HG02678 (cell line): ENCODE measurements at regions not wholly inside any gene's neighbourhood (a gene's known extent, or its start where the extent isn't known, plus 50 kb on each side); places are given as distances from the start of the nearest gene placed in this dataset.
"Not testable (repeated sequence)": the region's sequence is repeated elsewhere in the genome, so short reads cannot be mapped to it uniquely, and the experiment has no call there.

Source experiments
- ATAC-seq: cut with Tn5 transposase; IDR thresholded peaks from one replicate; pipeline ENCODE4 v1.9.1; 2021; ENCODE audit warnings: mild to moderate bottlenecking, moderate library complexity; ENCODE audit not compliant: unreplicated experiment

GRCh38 chr2:6103949-6104348 is 411.8 kb downstream of the SOX11 start:
- ATAC-seq, result no peak

- no peak for ATAC-seq
These were observed 415.1 kb downstream of the SOX11 start for GRCh38 chr2:6107290-6107689.

GRCh38 chr2:6109831-6110230 is 417.6 kb downstream of the SOX11 start:
- no peak for ATAC-seq

- ATAC-seq, result no peak
These were observed 419.6 kb downstream of the SOX11 start for GRCh38 chr2:6111781-6112261.

- no peak for ATAC-seq
These were observed 421.6 kb downstream of the SOX11 start for GRCh38 chr2:6113786-6114185.

GRCh38 chr2:6127718-6128117 is 435.5 kb downstream of the SOX11 start:
- ATAC-seq, result no peak

- ATAC-seq, result no peak
These were observed 447.0 kb downstream of the SOX11 start for GRCh38 chr2:6139142-6139541.

GRCh38 chr2:6139916-6140315 is 447.7 kb downstream of the SOX11 start:
- ATAC-seq, result no peak

- no peak for ATAC-seq
These were observed 448.3 kb downstream of the SOX11 start for GRCh38 chr2:6140509-6140908.

GRCh38 chr2:6143812-6144211 is 451.6 kb downstream of the SOX11 start:
- no peak for ATAC-seq

- not testable (repeated sequence) for ATAC-seq
These were observed 455.0 kb downstream of the SOX11 start for GRCh38 chr2:6147215-6147614.

- no peak for ATAC-seq
These were observed 456.7 kb downstream of the SOX11 start for GRCh38 chr2:6148882-6149281.

- no peak for ATAC-seq
These were observed 467.4 kb downstream of the SOX11 start for GRCh38 chr2:6159606-6160005.

- ATAC-seq, result no peak
These were observed 471.7 kb downstream of the SOX11 start for GRCh38 chr2:6163932-6164331.

- ATAC-seq, result no peak
These were observed 473.0 kb downstream of the SOX11 start for GRCh38 chr2:6164986-6165747.

GRCh38 chr2:6167592-6168138 is 475.5 kb downstream of the SOX11 start:
- no peak for ATAC-seq

- ATAC-seq, result no peak
These were observed 476.3 kb downstream of the SOX11 start for GRCh38 chr2:6168485-6168884.

GRCh38 chr2:6171294-6171693 is 479.1 kb downstream of the SOX11 start:
- no peak for ATAC-seq

GRCh38 chr2:6177811-6178210 is 485.6 kb downstream of the SOX11 start:
- no peak for ATAC-seq

- no peak for ATAC-seq
These were observed 489.3 kb downstream of the SOX11 start for GRCh38 chr2:6181525-6181924.

GRCh38 chr2:6181926-6182325 is 489.7 kb downstream of the SOX11 start:
- no peak for ATAC-seq

GRCh38 chr2:6183226-6183625 is 491.0 kb downstream of the SOX11 start:
- ATAC-seq, result no peak
